ENCODE measurements at regions not wholly inside any gene's neighbourhood (a gene's known extent, or its start where the extent isn't known, plus 50 kb on each side); places are given as distances from the start of the nearest gene placed in this dataset.

GRCh38 chr2:236997069-236997715 is 88.5 kb upstream of the COPS8 start:
- Histone ChIP-seq H3K27ac (ENCODE audit: extremely low read length, insufficient read depth, low read length) (no peak overlapping the region), H3K27me3 (ENCODE audit: control insufficient read depth in 1 of 2, insufficient read depth in 2 of 2, low read length in 2 of 2) (peaks cover 0 to 6% of the 10 kb centered on the region in 2 experiments; a peak in 1 of 5 replicates), H4K20me1 (ENCODE audit: insufficient read depth, low read length) (no peaks in the 10 kb centered on the region), H3K4me1 (ENCODE audit: insufficient read depth, low read length) (no peaks in the 10 kb centered on the region), H3K9ac (ENCODE audit: insufficient read depth, low read depth, low read length) (no peak overlapping the region), H3K79me2 (ENCODE audit: insufficient read depth, low read length) (no peaks in the 10 kb centered on the region), H3K4me2 (ENCODE audit: low read depth, low read length) (no peak overlapping the region), H2AFZ (ENCODE audit: low read length) (no peak overlapping the region), H3K36me3 (replicated peaks in 1 of 2; ENCODE audit: control insufficient read depth in 1 of 2, insufficient read depth in 2 of 2, low read length in 2 of 2) (no peaks in the 10 kb centered on the region), H3K4me3 (replicated peaks in 1 of 3; ENCODE audit: insufficient read depth in 1 of 3, low read depth in 2 of 3, low read length in 3 of 3) (no peak overlapping the region), H3K9me3 (ENCODE audit: low read length) (no peaks in the 10 kb centered on the region)
- no peak for DNase-seq (ENCODE audit: low spot score)
- no peak for FAIRE-seq
- TF ChIP-seq CREB3 (CRISPR knock-in tag; IDR thresholded peaks at IDR 0.05), result no peak
- no peak for TF ChIP-seq JUND (CRISPR knock-in tag; IDR thresholded peaks at IDR 0.05)
- no peak for TF ChIP-seq FOSL2 (CRISPR knock-in tag; IDR thresholded peaks at IDR 0.05)
- TF ChIP-seq ASH2L (IDR thresholded peaks at IDR 0.05; ENCODE audit: insufficient read length, low read depth, low read length), result no peak
- TF ChIP-seq FOXC1 (CRISPR knock-in tag; IDR thresholded peaks at IDR 0.05; ENCODE audit: borderline replicate concordance), result no peak
- no peak for TF ChIP-seq NR2F1 (CRISPR knock-in tag; IDR thresholded peaks at IDR 0.05)
- TF ChIP-seq CAMTA2 (CRISPR knock-in tag; IDR thresholded peaks at IDR 0.05; ENCODE audit: borderline replicate concordance), result no peak
- no peak for TF ChIP-seq TBL1XR1 (IDR thresholded peaks at IDR 0.05; ENCODE audit: borderline replicate concordance, low read length, partially characterized antibody)
- TF ChIP-seq IRF2 (CRISPR knock-in tag; IDR thresholded peaks at IDR 0.05), result no peak
- no peak for TF ChIP-seq ELF3 (CRISPR knock-in tag; IDR thresholded peaks at IDR 0.05)
- TF ChIP-seq TRIM22 (IDR thresholded peaks at IDR 0.05), result no peak
- no peak for TF ChIP-seq ZNF317 (CRISPR knock-in tag; IDR thresholded peaks at IDR 0.05)
- no peak for TF ChIP-seq ZNF124 (CRISPR knock-in tag; IDR thresholded peaks at IDR 0.05)
- no peak for TF ChIP-seq MIXL1 (CRISPR knock-in tag; IDR thresholded peaks at IDR 0.05)
- ATAC-seq, result no peak
- BruUV-seq (replicated peaks), result no TSS peak
- POLR2A ChIA-PET, result no interaction called here
- in situ Hi-C loops (cut with HindIII; ENCODE audit: extremely low pct_ligation_motif_present, low pct_unique_long_range_greater_than_20kb), result no loop called here
- CTCF ChIA-PET (ENCODE audit: low intra/inter-chr PET ratio, low total read pairs), result no interaction called here
- intact Hi-C loops (cut with micrococcal nuclease; ENCODE audit: unreplicated experiment), result no loop called here
- 36% methylated on average over 8 of the region's 8 CpGs for WGBS (ENCODE audit: low lambda C conversion rate)

Measured in HepG2 (cell line).